BLaER1 treated with 17β-estradiol and CSF1 and Interleukin-3, amounts not matched to agents 10 nM and 100 nM (cell line): ENCODE measurements at regions not wholly inside any gene's neighbourhood (a gene's known extent, or its start where the extent isn't known, plus 50 kb on each side); places are given as distances from the start of the nearest gene placed in this dataset.

Experiments used
- H3K27ac ChIP-seq, 11 experiments: shearing (Covaris generic); formaldehyde crosslinking; 2 replicates each; pipeline ENCODE4 v1.8.1; 2022
- H3K27me3 ChIP-seq, 11 experiments: shearing (Covaris generic); formaldehyde crosslinking; 2 replicates each; pipeline ENCODE4 v1.8.1; 2022
- H3K36me3 ChIP-seq, 11 experiments: shearing (Covaris generic); formaldehyde crosslinking; 2 replicates each; pipeline ENCODE4 v1.8.1; 2022
- H3K4me1 ChIP-seq, 10 experiments: shearing (Covaris generic); formaldehyde crosslinking; 2 replicates each; pipeline ENCODE4 v1.8.1; 2022
- H3K4me2 ChIP-seq, 11 experiments: shearing (Covaris generic); formaldehyde crosslinking; 2 replicates each; pipeline ENCODE4 v1.8.1; 2022
- H3K4me3 ChIP-seq, 10 experiments: shearing (Covaris generic); formaldehyde crosslinking; 2 replicates each; pipeline ENCODE4 v1.8.1; 2022
- H3K9ac ChIP-seq, 11 experiments: shearing (Covaris generic); formaldehyde crosslinking; 2 replicates each; pipeline ENCODE4 v1.8.1; 2022
- H3K9me3 ChIP-seq, 11 experiments: shearing (Covaris generic); formaldehyde crosslinking; replicated peaks in 1 of 11; 2 replicates each; pipeline ENCODE4 v1.8.1; 2022
- H4K20me1 ChIP-seq, 11 experiments: shearing (Covaris generic); formaldehyde crosslinking; 2 replicates each; pipeline ENCODE4 v1.8.1; 2022
- Cebpa-rat ChIP-seq, 11 experiments: shearing (Covaris generic); IDR thresholded peaks; 2 replicates each; pipeline ENCODE4 v1.8.1; 2022

DNA sequence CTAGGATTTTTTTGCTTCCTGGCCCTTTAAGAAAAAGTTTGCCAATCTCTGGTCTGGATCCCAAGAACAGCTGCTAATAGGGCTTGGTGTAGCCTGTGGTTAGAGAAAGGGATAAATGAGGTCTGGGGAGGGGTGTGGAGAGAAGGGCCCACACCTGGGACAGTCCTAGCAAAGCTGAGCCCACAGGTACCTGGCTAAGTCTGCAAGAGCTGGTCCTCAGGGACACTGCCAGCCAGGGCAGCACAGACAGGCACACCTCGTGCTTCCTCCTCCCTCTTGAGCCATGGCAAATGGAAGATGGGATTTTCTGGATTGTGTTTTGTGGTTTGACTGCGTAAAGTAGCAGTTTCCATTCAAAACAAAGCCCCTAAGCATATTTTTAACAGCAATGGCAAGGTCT is 217.5 kb downstream of the SOX9 start:
- H4K20me1 ChIP-seq: no peaks in the 10 kb centered on the region
- peaks cover 0 to 13% (median 0%) of the 10 kb centered on the region in 11 experiments; a peak in 2 of 22 replicates for H3K27me3 ChIP-seq
- H3K4me2 ChIP-seq: peak overlapping the region; percentile 21 to 77 (median 44)
- H3K36me3 ChIP-seq: no peaks in the 10 kb centered on the region
- H3K27ac ChIP-seq: no peak overlapping the region
- no peak overlapping the region for H3K9ac ChIP-seq
- TF ChIP-seq Cebpa-rat (IDR thresholded peaks at IDR 0.05): no peak
- H3K4me1 ChIP-seq: peaks cover 11 to 24% (median 12%) of the 10 kb centered on the region in 10 experiments
- no peak overlapping the region for H3K4me3 ChIP-seq
- no peaks in the 10 kb centered on the region for H3K9me3 ChIP-seq

DNA sequence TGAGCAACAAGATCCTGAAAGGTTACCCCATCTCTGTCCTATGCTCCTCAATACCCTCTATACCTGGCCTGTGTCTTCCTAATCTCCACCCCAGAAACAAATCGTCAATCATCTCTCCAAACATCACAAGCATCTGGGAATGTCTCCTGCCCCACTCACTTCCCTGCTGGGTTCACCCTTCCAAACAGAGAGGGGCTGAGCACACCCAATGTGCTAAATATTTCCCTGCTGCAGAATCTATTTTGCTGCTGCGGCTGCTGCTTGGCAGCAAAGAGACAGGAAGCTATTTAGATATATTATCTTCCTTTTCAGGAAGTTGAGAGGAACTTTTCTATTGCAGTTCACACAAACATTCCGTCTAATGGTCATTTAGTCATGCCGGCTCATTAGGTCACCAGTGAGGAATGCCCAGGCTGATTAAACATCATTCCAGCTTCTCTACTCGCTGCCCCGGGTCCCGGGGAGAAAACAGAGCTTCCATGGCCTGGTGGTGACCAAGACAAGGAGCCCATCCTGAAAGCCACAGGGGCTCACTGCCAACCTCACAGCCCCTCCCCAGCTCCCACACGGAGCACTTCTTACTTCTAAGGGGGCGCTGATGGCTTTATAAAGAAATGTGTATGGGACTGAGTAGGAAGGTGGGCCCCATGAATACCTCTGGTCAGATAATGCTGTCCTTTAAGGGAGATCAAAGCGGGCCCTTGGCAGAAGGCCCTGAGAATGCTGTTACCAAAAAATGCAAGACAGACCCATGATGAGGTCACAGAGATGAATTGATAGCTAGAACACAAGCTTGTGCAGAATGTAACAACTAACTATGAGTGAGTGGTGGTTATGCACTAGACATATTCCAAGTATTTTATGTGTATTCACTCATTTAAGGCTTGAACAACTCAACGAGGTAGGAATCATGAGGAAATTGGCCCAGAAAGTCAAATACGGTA is 218.3 kb downstream of the SOX9 start:
- Histone ChIP-seq H3K27ac (no peak overlapping the region), H3K27me3 (peaks cover 0 to 13% (median 0%) of the 10 kb centered on the region in 11 experiments; a peak in 2 of 22 replicates), H3K4me1 (peaks cover 11 to 16% (median 12%) of the 10 kb centered on the region in 10 experiments), H3K4me3 (no peak overlapping the region), H4K20me1 (no peaks in the 10 kb centered on the region), H3K4me2 (peak overlapping the region; percentile 21 to 77 (median 44)), H3K9me3 (no peaks in the 10 kb centered on the region), H3K9ac (no peak overlapping the region), H3K36me3 (no peaks in the 10 kb centered on the region)
- no peak for TF ChIP-seq Cebpa-rat (IDR thresholded peaks at IDR 0.05)

DNA sequence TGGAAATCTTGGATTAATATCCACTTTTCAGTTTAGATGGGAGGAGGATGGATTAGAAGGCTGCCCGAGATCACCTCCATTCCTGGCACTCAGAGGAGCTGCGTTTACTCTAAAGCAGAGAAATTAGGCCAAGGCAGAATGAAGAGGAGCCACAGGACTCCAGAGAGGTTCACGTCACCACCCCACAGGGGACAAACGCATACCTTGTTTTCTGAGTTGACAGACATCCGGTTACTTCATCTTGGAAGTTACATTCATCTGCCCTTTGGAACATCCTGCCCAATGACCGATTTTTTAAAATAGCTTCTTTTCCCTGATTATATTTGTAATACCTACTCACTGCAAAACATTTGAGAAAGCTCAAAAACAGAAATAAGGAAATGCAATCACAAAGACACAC is 220.0 kb downstream of the SOX9 start:
- TF ChIP-seq Cebpa-rat (IDR thresholded peaks at IDR 0.05): no peak
- H3K4me2 ChIP-seq: no peak overlapping the region
- peaks cover 0 to 13% (median 0%) of the 10 kb centered on the region in 11 experiments; a peak in 2 of 22 replicates for H3K27me3 ChIP-seq
- peaks cover 11 to 14% (median 12%) of the 10 kb centered on the region in 10 experiments for H3K4me1 ChIP-seq
- no peak overlapping the region for H3K4me3 ChIP-seq
- no peak overlapping the region for H3K9ac ChIP-seq
- no peaks in the 10 kb centered on the region for H4K20me1 ChIP-seq
- no peaks in the 10 kb centered on the region for H3K36me3 ChIP-seq
- H3K9me3 ChIP-seq: no peaks in the 10 kb centered on the region
- H3K27ac ChIP-seq: no peak overlapping the region

GRCh38 chr17:72342061-72342460 is 221.2 kb downstream of the SOX9 start:
- no peaks in the 10 kb centered on the region for H3K9me3 ChIP-seq
- no peak for TF ChIP-seq Cebpa-rat (IDR thresholded peaks at IDR 0.05)
- peaks cover 0 to 9% (median 0%) of the 10 kb centered on the region in 11 experiments; a peak in 1 of 22 replicates for H3K27me3 ChIP-seq
- no peaks in the 10 kb centered on the region for H4K20me1 ChIP-seq
- peaks cover 11 to 14% (median 12%) of the 10 kb centered on the region in 10 experiments for H3K4me1 ChIP-seq
- H3K4me3 ChIP-seq: no peak overlapping the region
- no peak overlapping the region for H3K9ac ChIP-seq
- no peak overlapping the region for H3K27ac ChIP-seq
- H3K4me2 ChIP-seq: no peak overlapping the region
- H3K36me3 ChIP-seq: no peaks in the 10 kb centered on the region

- Histone ChIP-seq H3K27ac (no peak overlapping the region), H4K20me1 (no peaks in the 10 kb centered on the region), H3K9ac (no peak overlapping the region), H3K4me3 (no peak overlapping the region), H3K36me3 (no peaks in the 10 kb centered on the region), H3K27me3 (0 out of 22 replicates have a peak, but pooled peaks cover 0 to 3% (median 0%) of the 10 kb centered on the region in 11 experiments), H3K4me1 (peaks cover 11 to 14% (median 12%) of the 10 kb centered on the region in 10 experiments), H3K9me3 (no peaks in the 10 kb centered on the region), H3K4me2 (no peak overlapping the region)
- TF ChIP-seq Cebpa-rat (IDR thresholded peaks at IDR 0.05): no peak
Measured at GRCh38 chr17:72342627-72343527, 222.1 kb downstream of the SOX9 start.

DNA sequence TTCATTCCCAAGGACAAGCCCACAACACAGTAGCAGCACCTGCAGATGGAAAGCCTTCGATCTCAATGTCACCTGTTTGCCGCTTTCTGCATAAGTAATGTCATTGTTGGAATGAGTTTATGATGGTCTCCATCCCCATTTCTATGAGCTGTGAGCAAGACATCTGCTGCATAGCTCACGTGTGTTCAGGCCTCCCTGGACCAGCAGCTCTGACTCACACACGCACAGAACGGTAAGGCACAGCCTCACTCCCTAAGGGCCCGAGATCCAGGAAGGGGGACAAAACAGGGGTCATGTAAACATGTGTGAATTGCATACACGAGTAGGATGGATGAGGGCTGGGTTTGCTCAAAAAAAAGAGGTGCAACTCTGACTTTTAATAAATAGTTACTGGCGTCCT is 223.1 kb downstream of the SOX9 start:
- Histone ChIP-seq H3K27me3 (0 out of 22 replicates have a peak, but pooled peaks cover 0 to 3% (median 0%) of the 10 kb centered on the region in 11 experiments), H3K4me1 (peaks cover 2 to 6% (median 4%) of the 10 kb centered on the region in 10 experiments; a peak in 19 of 20 replicates), H3K4me3 (no peak overlapping the region), H3K4me2 (no peak overlapping the region), H4K20me1 (no peaks in the 10 kb centered on the region), H3K36me3 (no peaks in the 10 kb centered on the region), H3K9me3 (no peaks in the 10 kb centered on the region), H3K27ac (no peak overlapping the region), H3K9ac (no peak overlapping the region)
- TF ChIP-seq Cebpa-rat (IDR thresholded peaks at IDR 0.05): no peak

GRCh38 chr17:72344613-72345012 is 223.8 kb downstream of the SOX9 start:
- H4K20me1 ChIP-seq: no peaks in the 10 kb centered on the region

DNA sequence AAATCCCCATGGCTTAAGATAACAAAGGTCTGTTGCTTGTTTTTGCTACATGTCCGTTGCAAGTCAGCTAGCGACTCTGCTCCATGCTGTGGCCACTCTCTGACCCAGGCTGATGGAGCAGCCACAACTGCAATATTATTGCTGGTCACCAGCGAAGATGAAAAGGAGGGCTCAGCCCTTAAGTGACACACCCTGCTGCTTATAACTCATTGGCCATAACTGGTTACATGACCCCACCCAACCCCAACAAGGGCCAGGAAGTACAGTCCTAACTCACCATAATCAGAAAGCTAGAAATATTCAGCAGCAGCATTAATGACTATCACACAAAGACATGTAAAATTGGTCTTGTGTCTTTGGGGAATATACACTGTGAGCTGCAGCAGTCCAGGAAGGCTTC is 224.3 kb downstream of the SOX9 start:
- Histone ChIP-seq H3K9ac (no peak overlapping the region), H3K4me2 (no peak overlapping the region), H3K4me3 (no peak overlapping the region), H3K36me3 (no peaks in the 10 kb centered on the region), H3K4me1 (no peaks in the 10 kb centered on the region), H3K9me3 (no peaks in the 10 kb centered on the region), H4K20me1 (no peaks in the 10 kb centered on the region), H3K27ac (no peak overlapping the region), H3K27me3 (0 out of 22 replicates have a peak, but pooled peaks cover 0 to 3% (median 0%) of the 10 kb centered on the region in 11 experiments)
- TF ChIP-seq Cebpa-rat (IDR thresholded peaks at IDR 0.05): no peak

More at GRCh38 chr17:72344613-72345012, 223.8 kb downstream of the SOX9 start:
- Histone ChIP-seq H3K4me3 (no peak overlapping the region), H3K9me3 (no peaks in the 10 kb centered on the region), H3K27me3 (0 out of 22 replicates have a peak, but pooled peaks cover 0 to 3% (median 0%) of the 10 kb centered on the region in 11 experiments), H3K4me2 (no peak overlapping the region), H3K27ac (no peak overlapping the region), H3K9ac (no peak overlapping the region), H3K36me3 (no peaks in the 10 kb centered on the region), H3K4me1 (no peaks in the 10 kb centered on the region)
- TF ChIP-seq Cebpa-rat (IDR thresholded peaks at IDR 0.05): no peak

- Histone ChIP-seq H3K9me3 (no peaks in the 10 kb centered on the region), H3K9ac (no peak overlapping the region), H3K27ac (no peak overlapping the region), H3K27me3 (no peaks in the 10 kb centered on the region), H3K4me2 (no peak overlapping the region), H4K20me1 (no peaks in the 10 kb centered on the region), H3K4me1 (no peaks in the 10 kb centered on the region), H3K4me3 (no peak overlapping the region), H3K36me3 (no peaks in the 10 kb centered on the region)
- TF ChIP-seq Cebpa-rat (IDR thresholded peaks at IDR 0.05): no peak
Measured at GRCh38 chr17:72345536-72345935, 224.7 kb downstream of the SOX9 start.
